GM23338 (cell line): ENCODE measurements at regions not wholly inside any gene's neighbourhood (a gene's known extent, or its start where the extent isn't known, plus 50 kb on each side); places are given as distances from the start of the nearest gene placed in this dataset.

Experiments
- ATAC-seq: fragments of 200-7000 bp; cut with Tn5 transposase; 3 replicates; pipeline ENCODE4 v1.9.1; 2020
- DNase-seq: peaks from one replicate; pipeline ENCODE4 v3.0.0-alpha.2; 2015; ENCODE audit warnings: low spot score
- H2AFZ ChIP-seq: fragments of 200-600 bp; sonication (generic); 2 replicates; pipeline ENCODE4 v1.8.0; 2016; ENCODE audit warnings: antibody characterized with exemption, mild to moderate bottlenecking, moderate library complexity
- H3F3A ChIP-seq: fragments of 200-600 bp; sonication (generic); replicated peaks from 2 replicates; pipeline ENCODE4 v1.8.0; 2017; ENCODE audit warnings: antibody characterized with exemption, mixed run types, low read depth
- H3K27ac ChIP-seq: fragments of 200-600 bp; sonication (generic); 2 replicates; pipeline ENCODE4 v1.6.1; 2016; ENCODE audit warnings: low read depth
- H3K27me3 ChIP-seq: fragments of 200-600 bp; sonication (generic); 2 replicates; pipeline ENCODE4 v1.8.0; 2016; ENCODE audit warnings: mild to moderate bottlenecking, mixed run types, moderate library complexity; ENCODE audit not compliant: insufficient read depth
- H3K36me3 ChIP-seq: fragments of 200-600 bp; sonication (generic); 2 replicates; pipeline ENCODE4 v1.8.0; 2016; ENCODE audit warnings: mild to moderate bottlenecking; ENCODE audit not compliant: insufficient read depth
- H3K4me1 ChIP-seq: fragments of 200-600 bp; sonication (generic); 2 replicates; pipeline ENCODE4 v1.8.0; 2016; ENCODE audit warnings: mild to moderate bottlenecking, moderate library complexity; ENCODE audit not compliant: insufficient read depth
- H3K4me2 ChIP-seq: fragments of 200-600 bp; sonication (generic); 2 replicates; pipeline ENCODE4 v1.7.1; 2017; ENCODE audit warnings: mixed run types
- H3K4me3 ChIP-seq: fragments of 200-600 bp; sonication (generic); 2 replicates; pipeline ENCODE4 v1.6.1; 2016; ENCODE audit warnings: mixed run types
- H3K79me2 ChIP-seq: fragments of 200-600 bp; sonication (generic); replicated peaks from 2 replicates; pipeline ENCODE4 v1.8.0; 2017; ENCODE audit warnings: mild to moderate bottlenecking; ENCODE audit not compliant: insufficient read depth
- H3K9me2 ChIP-seq: fragments of 200-600 bp; sonication (generic); 2 replicates; pipeline ENCODE4 v1.8.0; 2017; ENCODE audit not compliant: insufficient read depth
- H4K20me1 ChIP-seq: fragments of 200-600 bp; sonication (generic); replicated peaks from 2 replicates; pipeline ENCODE4 v1.8.0; 2017; ENCODE audit warnings: mild to moderate bottlenecking; ENCODE audit not compliant: insufficient read depth
- H3K27ac Mint-ChIP-seq: 2 replicates; pipeline ENCODE4 v1.8.0; 2020; ENCODE audit warnings: inconsistent platforms, mild to moderate bottlenecking, moderate library complexity, mixed read lengths
- H3K27me3 Mint-ChIP-seq: 3 replicates; pipeline ENCODE4 v1.8.0; 2022; ENCODE audit warnings: low read depth, mild to moderate bottlenecking, moderate library complexity, mixed read lengths, inconsistent platforms; ENCODE audit not compliant: insufficient read depth, poor library complexity
- H3K36me3 Mint-ChIP-seq: 3 replicates; pipeline ENCODE4 v1.8.0; 2021; ENCODE audit warnings: low read depth, mild to moderate bottlenecking, inconsistent platforms, moderate library complexity, mixed read lengths
- H3K4me1 Mint-ChIP-seq: 3 replicates; pipeline ENCODE4 v1.8.0; 2020; ENCODE audit warnings: mild to moderate bottlenecking, inconsistent platforms, mixed read lengths
- H3K4me3 Mint-ChIP-seq: 3 replicates; pipeline ENCODE4 v1.8.0; 2021; ENCODE audit warnings: moderate library complexity, mild to moderate bottlenecking, inconsistent platforms, mixed read lengths
- H3K9me3 Mint-ChIP-seq: 3 replicates; pipeline ENCODE4 v1.8.0; 2020; ENCODE audit warnings: moderate library complexity, mild to moderate bottlenecking, inconsistent platforms, mixed read lengths
- CREB1 ChIP-seq: fragments of 250-450 bp; sonication (Bioruptor Pico); IDR thresholded peaks from 2 replicates; pipeline ENCODE4 v1.5.0; 2020; ENCODE audit warnings: low read depth, mild to moderate bottlenecking, moderate library complexity
- EZH2 ChIP-seq: fragments of 200-600 bp; sonication (generic); IDR thresholded peaks from one replicate; pipeline ENCODE4 v1.8.0; 2017; ENCODE audit warnings: antibody characterized with exemption, mild to moderate bottlenecking, low read depth; ENCODE audit not compliant: unreplicated experiment
- EZH2phosphoT487 ChIP-seq: fragments of 200-600 bp; sonication (generic); IDR thresholded peaks from one replicate; pipeline ENCODE4 v1.8.1; 2018; ENCODE audit warnings: antibody characterized with exemption; ENCODE audit not compliant: unreplicated experiment
- JUNB ChIP-seq: IDR thresholded peaks from one replicate; pipeline ENCODE4 v1.6.1; 2016; ENCODE audit warnings: antibody characterized with exemption; ENCODE audit not compliant: unreplicated experiment
- NANOG ChIP-seq: IDR thresholded peaks from 2 replicates; pipeline ENCODE4 v1.6.1; 2016; ENCODE audit warnings: antibody characterized with exemption, borderline replicate concordance
- POLR2AphosphoS5 ChIP-seq: IDR thresholded peaks from 2 replicates; pipeline ENCODE4 v1.6.1; 2016; ENCODE audit warnings: antibody characterized with exemption, low read depth
- STAT1 ChIP-seq: IDR thresholded peaks from one replicate; pipeline ENCODE4 v1.6.1; 2016; ENCODE audit warnings: antibody characterized with exemption; ENCODE audit not compliant: unreplicated experiment
- ZNF114 ChIP-seq: fragments of 250-450 bp; sonication (Bioruptor Pico); IDR thresholded peaks from 2 replicates; pipeline ENCODE4 v1.5.0; 2020; ENCODE audit warnings: mild to moderate bottlenecking, moderate library complexity
- ZNF331 ChIP-seq: fragments of 250-450 bp; sonication (Bioruptor Pico); IDR thresholded peaks from 2 replicates; pipeline ENCODE4 v1.5.0; 2020; ENCODE audit warnings: low read depth, mild to moderate bottlenecking, moderate library complexity
- TF ChIP-seq, protein P1 (sequence below): IDR thresholded peaks from 2 replicates; pipeline ENCODE4 v1.6.1; 2016; ENCODE audit warnings: antibody characterized with exemption
- TF ChIP-seq, protein P2 (sequence below): fragments of 250-450 bp; sonication (Bioruptor Pico); IDR thresholded peaks from 2 replicates; pipeline ENCODE4 v1.5.0; 2020; ENCODE audit warnings: mild to moderate bottlenecking, moderate library complexity
- TF ChIP-seq, protein P3 (sequence below), 2 experiments: fragments of 200-600 bp in 1 of 2; sonication (generic) in 1 of 2; conservative IDR thresholded peaks; 2 replicates each; pipeline versions ENCODE4 v1.5.1 to v1.6.1; 2016 to 2017; ENCODE audit warnings: antibody characterized with exemption in 2 of 2, low read depth in 2 of 2, mild to moderate bottlenecking in 2 of 2, moderate library complexity in 1 of 2
- TF ChIP-seq, protein P4 (sequence below): IDR thresholded peaks from one replicate; pipeline ENCODE4 v1.6.1; 2018; ENCODE audit warnings: antibody characterized with exemption; ENCODE audit not compliant: unreplicated experiment

DNA sequence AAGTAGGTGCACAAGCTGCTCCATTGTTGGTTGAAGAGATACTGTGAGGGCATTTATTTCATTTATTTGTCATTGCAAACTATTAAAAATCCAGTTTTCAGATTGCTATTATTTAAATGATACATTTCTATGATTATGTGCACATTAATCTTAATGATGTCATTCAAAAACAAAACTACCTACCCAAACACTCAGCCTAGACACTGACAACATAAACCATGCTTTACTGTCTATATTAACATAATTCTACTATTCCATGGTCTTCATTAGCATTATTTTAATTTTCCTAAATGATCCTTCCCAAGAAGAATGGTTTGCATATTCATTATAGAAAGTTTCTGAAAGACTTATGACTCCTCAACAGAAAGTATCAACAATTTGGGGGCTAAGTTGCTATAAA is 813.0 kb upstream of the SLITRK5 start:
- H3F3A ChIP-seq: no peaks in the 10 kb centered on the region
- peaks cover 7% of the 10 kb centered on the region for H3K4me1 Mint-ChIP-seq
- peaks cover 3% of the 10 kb centered on the region for H3K27me3 Mint-ChIP-seq

More for the DNA sequence above, 813.0 kb upstream of the SLITRK5 start:
- H3K27me3 ChIP-seq: no peaks in the 10 kb centered on the region
- no peak for DNase-seq
- H4K20me1 ChIP-seq: no peaks in the 10 kb centered on the region
- no peak overlapping the region for H3K27ac Mint-ChIP-seq
- H3K79me2 ChIP-seq: no peaks in the 10 kb centered on the region
- TF ChIP-seq ZNF114 (no peak), ZNF331 (CRISPR knock-in tag) (no peak), EZH2phosphoT487 (no peak), POLR2AphosphoS5 (no peak), JUNB (no peak), CREB1 (CRISPR knock-in tag) (no peak), NANOG (no peak), EZH2 (no peak), STAT1 (no peak)
- TF ChIP-seq, protein P1, sequence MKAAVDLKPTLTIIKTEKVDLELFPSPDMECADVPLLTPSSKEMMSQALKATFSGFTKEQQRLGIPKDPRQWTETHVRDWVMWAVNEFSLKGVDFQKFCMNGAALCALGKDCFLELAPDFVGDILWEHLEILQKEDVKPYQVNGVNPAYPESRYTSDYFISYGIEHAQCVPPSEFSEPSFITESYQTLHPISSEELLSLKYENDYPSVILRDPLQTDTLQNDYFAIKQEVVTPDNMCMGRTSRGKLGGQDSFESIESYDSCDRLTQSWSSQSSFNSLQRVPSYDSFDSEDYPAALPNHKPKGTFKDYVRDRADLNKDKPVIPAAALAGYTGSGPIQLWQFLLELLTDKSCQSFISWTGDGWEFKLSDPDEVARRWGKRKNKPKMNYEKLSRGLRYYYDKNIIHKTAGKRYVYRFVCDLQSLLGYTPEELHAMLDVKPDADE: no peak
- TF ChIP-seq, protein P2, sequence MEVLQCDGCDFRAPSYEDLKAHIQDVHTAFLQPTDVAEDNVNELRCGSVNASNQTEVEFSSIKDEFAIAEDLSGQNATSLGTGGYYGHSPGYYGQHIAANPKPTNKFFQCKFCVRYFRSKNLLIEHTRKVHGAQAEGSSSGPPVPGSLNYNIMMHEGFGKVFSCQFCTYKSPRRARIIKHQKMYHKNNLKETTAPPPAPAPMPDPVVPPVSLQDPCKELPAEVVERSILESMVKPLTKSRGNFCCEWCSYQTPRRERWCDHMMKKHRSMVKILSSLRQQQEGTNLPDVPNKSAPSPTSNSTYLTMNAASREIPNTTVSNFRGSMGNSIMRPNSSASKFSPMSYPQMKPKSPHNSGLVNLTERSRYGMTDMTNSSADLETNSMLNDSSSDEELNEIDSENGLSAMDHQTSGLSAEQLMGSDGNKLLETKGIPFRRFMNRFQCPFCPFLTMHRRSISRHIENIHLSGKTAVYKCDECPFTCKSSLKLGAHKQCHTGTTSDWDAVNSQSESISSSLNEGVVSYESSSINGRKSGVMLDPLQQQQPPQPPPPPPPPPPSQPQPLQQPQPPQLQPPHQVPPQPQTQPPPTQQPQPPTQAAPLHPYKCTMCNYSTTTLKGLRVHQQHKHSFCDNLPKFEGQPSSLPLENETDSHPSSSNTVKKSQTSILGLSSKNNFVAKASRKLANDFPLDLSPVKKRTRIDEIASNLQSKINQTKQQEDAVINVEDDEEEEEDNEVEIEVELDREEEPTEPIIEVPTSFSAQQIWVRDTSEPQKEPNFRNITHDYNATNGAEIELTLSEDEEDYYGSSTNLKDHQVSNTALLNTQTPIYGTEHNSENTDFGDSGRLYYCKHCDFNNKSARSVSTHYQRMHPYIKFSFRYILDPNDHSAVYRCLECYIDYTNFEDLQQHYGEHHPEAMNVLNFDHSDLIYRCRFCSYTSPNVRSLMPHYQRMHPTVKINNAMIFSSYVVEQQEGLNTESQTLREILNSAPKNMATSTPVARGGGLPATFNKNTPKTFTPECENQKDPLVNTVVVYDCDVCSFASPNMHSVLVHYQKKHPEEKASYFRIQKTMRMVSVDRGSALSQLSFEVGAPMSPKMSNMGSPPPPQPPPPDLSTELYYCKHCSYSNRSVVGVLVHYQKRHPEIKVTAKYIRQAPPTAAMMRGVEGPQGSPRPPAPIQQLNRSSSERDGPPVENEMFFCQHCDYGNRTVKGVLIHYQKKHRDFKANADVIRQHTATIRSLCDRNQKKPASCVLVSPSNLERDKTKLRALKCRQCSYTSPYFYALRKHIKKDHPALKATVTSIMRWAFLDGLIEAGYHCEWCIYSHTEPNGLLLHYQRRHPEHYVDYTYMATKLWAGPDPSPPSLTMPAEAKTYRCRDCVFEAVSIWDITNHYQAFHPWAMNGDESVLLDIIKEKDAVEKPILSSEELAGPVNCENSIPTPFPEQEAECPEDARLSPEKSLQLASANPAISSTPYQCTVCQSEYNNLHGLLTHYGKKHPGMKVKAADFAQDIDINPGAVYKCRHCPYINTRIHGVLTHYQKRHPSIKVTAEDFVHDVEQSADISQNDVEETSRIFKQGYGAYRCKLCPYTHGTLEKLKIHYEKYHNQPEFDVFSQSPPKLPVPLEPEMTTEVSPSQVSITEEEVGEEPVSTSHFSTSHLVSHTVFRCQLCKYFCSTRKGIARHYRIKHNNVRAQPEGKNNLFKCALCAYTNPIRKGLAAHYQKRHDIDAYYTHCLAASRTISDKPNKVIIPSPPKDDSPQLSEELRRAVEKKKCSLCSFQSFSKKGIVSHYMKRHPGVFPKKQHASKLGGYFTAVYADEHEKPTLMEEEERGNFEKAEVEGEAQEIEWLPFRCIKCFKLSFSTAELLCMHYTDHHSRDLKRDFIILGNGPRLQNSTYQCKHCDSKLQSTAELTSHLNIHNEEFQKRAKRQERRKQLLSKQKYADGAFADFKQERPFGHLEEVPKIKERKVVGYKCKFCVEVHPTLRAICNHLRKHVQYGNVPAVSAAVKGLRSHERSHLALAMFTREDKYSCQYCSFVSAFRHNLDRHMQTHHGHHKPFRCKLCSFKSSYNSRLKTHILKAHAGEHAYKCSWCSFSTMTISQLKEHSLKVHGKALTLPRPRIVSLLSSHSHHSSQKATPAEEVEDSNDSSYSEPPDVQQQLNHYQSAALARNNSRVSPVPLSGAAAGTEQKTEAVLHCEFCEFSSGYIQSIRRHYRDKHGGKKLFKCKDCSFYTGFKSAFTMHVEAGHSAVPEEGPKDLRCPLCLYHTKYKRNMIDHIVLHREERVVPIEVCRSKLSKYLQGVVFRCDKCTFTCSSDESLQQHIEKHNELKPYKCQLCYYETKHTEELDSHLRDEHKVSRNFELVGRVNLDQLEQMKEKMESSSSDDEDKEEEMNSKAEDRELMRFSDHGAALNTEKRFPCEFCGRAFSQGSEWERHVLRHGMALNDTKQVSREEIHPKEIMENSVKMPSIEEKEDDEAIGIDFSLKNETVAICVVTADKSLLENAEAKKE (CRISPR knock-in tag): no peak
- TF ChIP-seq, protein P3, sequence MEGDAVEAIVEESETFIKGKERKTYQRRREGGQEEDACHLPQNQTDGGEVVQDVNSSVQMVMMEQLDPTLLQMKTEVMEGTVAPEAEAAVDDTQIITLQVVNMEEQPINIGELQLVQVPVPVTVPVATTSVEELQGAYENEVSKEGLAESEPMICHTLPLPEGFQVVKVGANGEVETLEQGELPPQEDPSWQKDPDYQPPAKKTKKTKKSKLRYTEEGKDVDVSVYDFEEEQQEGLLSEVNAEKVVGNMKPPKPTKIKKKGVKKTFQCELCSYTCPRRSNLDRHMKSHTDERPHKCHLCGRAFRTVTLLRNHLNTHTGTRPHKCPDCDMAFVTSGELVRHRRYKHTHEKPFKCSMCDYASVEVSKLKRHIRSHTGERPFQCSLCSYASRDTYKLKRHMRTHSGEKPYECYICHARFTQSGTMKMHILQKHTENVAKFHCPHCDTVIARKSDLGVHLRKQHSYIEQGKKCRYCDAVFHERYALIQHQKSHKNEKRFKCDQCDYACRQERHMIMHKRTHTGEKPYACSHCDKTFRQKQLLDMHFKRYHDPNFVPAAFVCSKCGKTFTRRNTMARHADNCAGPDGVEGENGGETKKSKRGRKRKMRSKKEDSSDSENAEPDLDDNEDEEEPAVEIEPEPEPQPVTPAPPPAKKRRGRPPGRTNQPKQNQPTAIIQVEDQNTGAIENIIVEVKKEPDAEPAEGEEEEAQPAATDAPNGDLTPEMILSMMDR (conservative IDR thresholded peaks at IDR 0.05; ENCODE audit: low read depth in 2 of 2): no peak
- TF ChIP-seq, protein P4, sequence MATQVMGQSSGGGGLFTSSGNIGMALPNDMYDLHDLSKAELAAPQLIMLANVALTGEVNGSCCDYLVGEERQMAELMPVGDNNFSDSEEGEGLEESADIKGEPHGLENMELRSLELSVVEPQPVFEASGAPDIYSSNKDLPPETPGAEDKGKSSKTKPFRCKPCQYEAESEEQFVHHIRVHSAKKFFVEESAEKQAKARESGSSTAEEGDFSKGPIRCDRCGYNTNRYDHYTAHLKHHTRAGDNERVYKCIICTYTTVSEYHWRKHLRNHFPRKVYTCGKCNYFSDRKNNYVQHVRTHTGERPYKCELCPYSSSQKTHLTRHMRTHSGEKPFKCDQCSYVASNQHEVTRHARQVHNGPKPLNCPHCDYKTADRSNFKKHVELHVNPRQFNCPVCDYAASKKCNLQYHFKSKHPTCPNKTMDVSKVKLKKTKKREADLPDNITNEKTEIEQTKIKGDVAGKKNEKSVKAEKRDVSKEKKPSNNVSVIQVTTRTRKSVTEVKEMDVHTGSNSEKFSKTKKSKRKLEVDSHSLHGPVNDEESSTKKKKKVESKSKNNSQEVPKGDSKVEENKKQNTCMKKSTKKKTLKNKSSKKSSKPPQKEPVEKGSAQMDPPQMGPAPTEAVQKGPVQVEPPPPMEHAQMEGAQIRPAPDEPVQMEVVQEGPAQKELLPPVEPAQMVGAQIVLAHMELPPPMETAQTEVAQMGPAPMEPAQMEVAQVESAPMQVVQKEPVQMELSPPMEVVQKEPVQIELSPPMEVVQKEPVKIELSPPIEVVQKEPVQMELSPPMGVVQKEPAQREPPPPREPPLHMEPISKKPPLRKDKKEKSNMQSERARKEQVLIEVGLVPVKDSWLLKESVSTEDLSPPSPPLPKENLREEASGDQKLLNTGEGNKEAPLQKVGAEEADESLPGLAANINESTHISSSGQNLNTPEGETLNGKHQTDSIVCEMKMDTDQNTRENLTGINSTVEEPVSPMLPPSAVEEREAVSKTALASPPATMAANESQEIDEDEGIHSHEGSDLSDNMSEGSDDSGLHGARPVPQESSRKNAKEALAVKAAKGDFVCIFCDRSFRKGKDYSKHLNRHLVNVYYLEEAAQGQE: no peak
- peaks cover 9% of the 10 kb centered on the region; the same call in 1 of the 2 replicates for H3K9me2 ChIP-seq
- H3K27ac ChIP-seq: no peak overlapping the region
- ATAC-seq: no peak
- H3K36me3 ChIP-seq: no peaks in the 10 kb centered on the region
- no peak overlapping the region for H2AFZ ChIP-seq
- no peak overlapping the region for H3K4me3 ChIP-seq
- peaks cover 11% of the 10 kb centered on the region for H3K9me3 Mint-ChIP-seq
- peaks cover 15% of the 10 kb centered on the region for H3K36me3 Mint-ChIP-seq
- no peak overlapping the region for H3K4me2 ChIP-seq
- H3K4me1 ChIP-seq: no peaks in the 10 kb centered on the region; the same call in 1 of the 2 replicates
- no peak overlapping the region for H3K4me3 Mint-ChIP-seq
